Caco-2 (cell line): ENCODE measurements at regions not wholly inside any gene's neighbourhood (a gene's known extent, or its start where the extent isn't known, plus 50 kb on each side); places are given as distances from the start of the nearest gene placed in this dataset.
"Not testable (repeated sequence)": the region's sequence is repeated elsewhere in the genome, so short reads cannot be mapped to it uniquely, and the experiment has no call there.

ENCODE experiments used
- BruUV-seq: library from RNA; stranded (reverse); fragments of 400-500 nt; replicated peaks from 2 replicates; lab custom pipeline; 2021; lab: Mats Ljungman, UMichigan
- CTCF ChIA-PET: fragments of 300-600 bp; sonication (Branson Sonifier 250); formaldehyde crosslinking; loops from one replicate; lab custom pipeline; 2022; ENCODE audit warnings: antibody characterized with exemption; lab: Charles Lee
- POLR2A ChIA-PET: fragments of 300-600 bp; sonication (Branson Sonifier 250); formaldehyde crosslinking; loops from one replicate; lab custom pipeline; 2022; ENCODE audit warnings: antibody characterized with exemption; lab: Charles Lee
- DNase-seq, 2 experiments: peaks; one replicate each; pipeline versions ENCODE4 v3.0.0 to v3.0.0-alpha.2; 2020 to 2022
- H3K27me3 ChIP-seq: replicated peaks from 2 replicates; pipeline ENCODE4 v1.6.0; 2011; ENCODE audit warnings: low read length; ENCODE audit not compliant: control insufficient read depth, insufficient read depth
- H3K36me3 ChIP-seq: 2 replicates; pipeline ENCODE4 v1.5.1; 2011; ENCODE audit warnings: low read length; ENCODE audit not compliant: control insufficient read depth, insufficient read depth
- H3K4me1 ChIP-seq: fragments of 250-450 bp; sonication (Bioruptor Pico); 2 replicates; pipeline ENCODE4 v1.5.1; 2020; ENCODE audit warnings: mild to moderate bottlenecking
- H3K4me3 ChIP-seq: 2 replicates; pipeline ENCODE4 v1.5.1; 2011; ENCODE audit warnings: low read depth, mild to moderate bottlenecking, control low read depth, low read length
- H3K9me3 ChIP-seq: fragments of 250-450 bp; sonication (Bioruptor Pico); 2 replicates; pipeline ENCODE4 v1.5.1; 2020; ENCODE audit warnings: mild to moderate bottlenecking, moderate library complexity
- H3K27ac Mint-ChIP-seq: one replicate; pipeline ENCODE4 v1.8.0; 2022; ENCODE audit warnings: mixed read lengths; ENCODE audit not compliant: unreplicated experiment
- H3K27me3 Mint-ChIP-seq: one replicate; pipeline ENCODE4 v1.8.0; 2022; ENCODE audit warnings: mixed read lengths; ENCODE audit not compliant: insufficient read depth, unreplicated experiment
- H3K36me3 Mint-ChIP-seq: one replicate; pipeline ENCODE4 v1.8.0; 2022; ENCODE audit warnings: mild to moderate bottlenecking, mixed read lengths; ENCODE audit not compliant: insufficient read depth, unreplicated experiment
- H3K4me1 Mint-ChIP-seq: one replicate; pipeline ENCODE4 v1.8.0; 2022; ENCODE audit warnings: low read depth, mixed read lengths; ENCODE audit not compliant: unreplicated experiment
- H3K4me3 Mint-ChIP-seq: one replicate; pipeline ENCODE4 v1.8.0; 2022; ENCODE audit warnings: mild to moderate bottlenecking, moderate library complexity, mixed read lengths; ENCODE audit not compliant: unreplicated experiment
- H3K9me3 Mint-ChIP-seq: one replicate; pipeline ENCODE4 v1.8.0; 2022; ENCODE audit warnings: mixed read lengths; ENCODE audit not compliant: unreplicated experiment
- intact Hi-C: fragments of 100-400 bp; cut with micrococcal nuclease; formaldehyde crosslinking; loops from one replicate; pipeline ENCODE4 v1.10.0; 2022; ENCODE audit not compliant: unreplicated experiment
- TF ChIP-seq, protein P1 (sequence below), 2 experiments: fragments of 200-600 bp in 1 of 2; IDR thresholded peaks; 1 replicate in 1 of 2; 2 replicates in 1 of 2; pipeline versions ENCODE4 v1.5.1 to v1.8.0; 2011 to 2022; ENCODE audit warnings: antibody characterized with exemption in 1 of 2, control low read depth in 1 of 2, inconsistent platforms in 1 of 2, low read depth in 1 of 2, low read length in 1 of 2, mild to moderate bottlenecking in 1 of 2, moderate library complexity in 1 of 2; ENCODE audit not compliant: insufficient read depth in 1 of 2, severe bottlenecking in 1 of 2, unreplicated experiment in 1 of 2

DNA sequence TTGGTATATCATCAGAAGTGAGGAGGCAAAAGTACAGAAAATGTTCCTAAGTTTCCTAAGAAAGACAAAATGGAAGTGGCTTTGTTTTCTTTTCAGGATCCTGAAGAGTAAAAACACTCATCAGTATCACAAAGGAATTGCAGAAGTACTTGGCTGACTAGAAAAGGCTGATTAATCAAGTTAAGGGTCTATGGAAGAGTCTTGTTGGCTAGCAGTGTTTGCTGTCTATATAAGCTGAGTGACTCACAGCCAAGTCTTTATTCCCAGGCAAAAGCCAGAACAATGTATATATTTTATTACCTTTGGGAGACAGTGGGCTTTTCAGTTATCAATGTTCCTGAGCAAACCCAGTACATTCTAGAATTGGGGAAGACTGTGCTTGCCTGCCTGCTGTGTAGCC lies 777.0 kb downstream of the PLA2G4A start:
- H3K9me3 Mint-ChIP-seq = no peaks in the 10 kb centered on the region
- H3K36me3 ChIP-seq = no peaks in the 10 kb centered on the region
- ChIA-PET CTCF (no interaction called here), POLR2A (no interaction called here)
- no peaks in the 10 kb centered on the region for H3K9me3 ChIP-seq
- no peak for DNase-seq
- TF ChIP-seq, protein P1, sequence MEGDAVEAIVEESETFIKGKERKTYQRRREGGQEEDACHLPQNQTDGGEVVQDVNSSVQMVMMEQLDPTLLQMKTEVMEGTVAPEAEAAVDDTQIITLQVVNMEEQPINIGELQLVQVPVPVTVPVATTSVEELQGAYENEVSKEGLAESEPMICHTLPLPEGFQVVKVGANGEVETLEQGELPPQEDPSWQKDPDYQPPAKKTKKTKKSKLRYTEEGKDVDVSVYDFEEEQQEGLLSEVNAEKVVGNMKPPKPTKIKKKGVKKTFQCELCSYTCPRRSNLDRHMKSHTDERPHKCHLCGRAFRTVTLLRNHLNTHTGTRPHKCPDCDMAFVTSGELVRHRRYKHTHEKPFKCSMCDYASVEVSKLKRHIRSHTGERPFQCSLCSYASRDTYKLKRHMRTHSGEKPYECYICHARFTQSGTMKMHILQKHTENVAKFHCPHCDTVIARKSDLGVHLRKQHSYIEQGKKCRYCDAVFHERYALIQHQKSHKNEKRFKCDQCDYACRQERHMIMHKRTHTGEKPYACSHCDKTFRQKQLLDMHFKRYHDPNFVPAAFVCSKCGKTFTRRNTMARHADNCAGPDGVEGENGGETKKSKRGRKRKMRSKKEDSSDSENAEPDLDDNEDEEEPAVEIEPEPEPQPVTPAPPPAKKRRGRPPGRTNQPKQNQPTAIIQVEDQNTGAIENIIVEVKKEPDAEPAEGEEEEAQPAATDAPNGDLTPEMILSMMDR (IDR thresholded peaks at IDR 0.05; ENCODE audit: insufficient read depth in 1 of 2, low read depth in 1 of 2, low read length in 1 of 2, severe bottlenecking in 1 of 2, unreplicated experiment in 1 of 2) = no peak
- intact Hi-C loops = no loop called here
- H3K27me3 ChIP-seq = no peaks in the 10 kb centered on the region
- no peaks in the 10 kb centered on the region for H3K4me1 ChIP-seq
- no peak overlapping the region for H3K4me3 ChIP-seq
- no peak overlapping the region for H3K4me3 Mint-ChIP-seq
- peaks cover 5% of the 10 kb centered on the region for H3K36me3 Mint-ChIP-seq
- H3K4me1 Mint-ChIP-seq = no peaks in the 10 kb centered on the region
- H3K27ac Mint-ChIP-seq = no peak overlapping the region
- no TSS peak for BruUV-seq
- H3K27me3 Mint-ChIP-seq = no peaks in the 10 kb centered on the region

DNA sequence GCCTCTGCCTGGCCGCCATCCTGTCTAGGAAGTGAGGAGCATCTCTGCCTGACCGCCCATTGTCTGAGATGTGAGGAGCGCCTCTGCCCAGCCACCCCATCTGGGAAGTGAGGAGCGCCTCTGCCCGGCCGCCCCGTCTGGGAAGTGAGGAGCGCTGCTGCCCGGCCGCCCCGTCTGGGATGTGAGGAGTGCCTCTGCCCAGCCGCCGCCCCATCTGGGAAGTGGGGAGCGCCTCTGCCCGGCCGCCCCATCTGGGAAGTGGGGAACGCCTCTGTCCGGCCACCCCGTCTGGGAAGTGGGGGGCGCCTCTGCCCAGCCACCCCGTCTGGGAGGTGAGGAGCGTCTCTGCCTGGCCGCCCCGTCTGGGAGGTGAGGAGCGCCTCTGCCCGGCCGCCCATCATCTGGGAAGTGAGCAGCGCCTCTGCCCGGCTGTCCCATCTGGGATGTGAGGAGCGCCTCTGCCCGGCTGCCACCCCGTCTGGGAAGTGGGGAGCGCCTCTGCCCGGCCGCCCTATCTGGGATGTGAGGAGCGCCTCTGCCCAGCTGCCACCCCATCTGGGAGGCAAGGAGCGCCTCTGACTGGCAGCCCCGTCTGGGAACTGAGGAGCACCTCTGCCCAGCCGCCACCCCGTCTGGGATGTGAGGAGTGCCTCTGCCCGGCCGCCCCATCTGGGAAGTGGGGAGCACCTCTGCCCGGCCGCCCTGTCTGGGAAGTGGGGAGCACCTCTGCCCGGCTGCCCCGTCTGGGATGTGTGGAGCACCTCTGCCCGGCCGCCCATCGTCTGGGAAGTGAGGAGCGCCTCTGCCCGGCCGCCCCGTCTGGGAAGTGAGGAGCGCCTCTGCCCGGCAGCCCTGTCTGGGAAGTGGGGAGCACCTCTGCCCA lies 787.3 kb downstream of the PLA2G4A start:
- intact Hi-C loops, H3K4me1 Mint-ChIP-seq: not testable (repeated sequence)

GRCh38 chr1:187616830-187617229 lies 788.1 kb downstream of the PLA2G4A start:
- H3K4me1 ChIP-seq, intact Hi-C loops, H3K27ac Mint-ChIP-seq, H3K27me3 ChIP-seq, BruUV-seq, DNase-seq, H3K36me3 ChIP-seq, H3K36me3 Mint-ChIP-seq, H3K4me1 Mint-ChIP-seq, H3K4me3 Mint-ChIP-seq, CTCF ChIA-PET, H3K27me3 Mint-ChIP-seq, H3K4me3 ChIP-seq, H3K9me3 ChIP-seq, POLR2A ChIA-PET: not testable (repeated sequence)
- peaks cover 27% of the 10 kb centered on the region for H3K9me3 Mint-ChIP-seq

More for the DNA sequence above, 787.3 kb downstream of the PLA2G4A start:
- CTCF ChIA-PET, H3K36me3 Mint-ChIP-seq, BruUV-seq, H3K27me3 ChIP-seq, H3K27me3 Mint-ChIP-seq, DNase-seq, H3K36me3 ChIP-seq, H3K4me3 Mint-ChIP-seq, POLR2A ChIA-PET, H3K27ac Mint-ChIP-seq, H3K4me3 ChIP-seq, H3K4me1 ChIP-seq, H3K9me3 ChIP-seq: not testable (repeated sequence)
- H3K9me3 Mint-ChIP-seq = peaks cover 27% of the 10 kb centered on the region

DNA sequence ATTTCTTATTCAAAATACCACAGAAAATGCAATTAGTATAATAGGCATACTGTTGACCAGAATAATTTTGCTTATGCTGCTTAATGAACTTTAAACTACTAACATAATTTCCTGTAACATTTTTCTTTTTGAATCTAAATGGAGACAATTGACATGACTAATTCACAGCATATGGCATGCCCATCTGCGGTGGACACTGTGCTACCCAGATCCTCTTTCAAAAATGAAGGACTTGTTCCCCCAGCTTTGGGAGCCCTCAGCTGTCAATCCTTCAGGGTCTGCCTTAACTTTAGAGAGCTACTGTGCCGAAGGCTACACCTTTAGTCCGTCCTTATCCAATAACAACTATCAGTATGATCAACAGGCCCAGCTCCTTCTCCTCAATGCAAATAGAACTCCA lies 789.0 kb downstream of the PLA2G4A start:
- Histone ChIP-seq H3K4me3 (no peak overlapping the region), H3K4me1 (no peaks in the 10 kb centered on the region), H3K36me3 (no peaks in the 10 kb centered on the region), H3K9me3 (no peaks in the 10 kb centered on the region), H3K27me3 (no peaks in the 10 kb centered on the region)
- Mint-ChIP-seq H3K27me3 (no peaks in the 10 kb centered on the region), H3K4me1 (no peaks in the 10 kb centered on the region), H3K9me3 (peaks cover 27% of the 10 kb centered on the region), H3K4me3 (no peak overlapping the region), H3K36me3 (no peaks in the 10 kb centered on the region), H3K27ac (no peak overlapping the region)
- intact Hi-C loops = no loop called here
- no TSS peak for BruUV-seq
- TF ChIP-seq, protein P1 (IDR thresholded peaks at IDR 0.05; ENCODE audit: insufficient read depth in 1 of 2, low read depth in 1 of 2, low read length in 1 of 2, severe bottlenecking in 1 of 2, unreplicated experiment in 1 of 2) = no peak
- CTCF ChIA-PET = no interaction called here
- DNase-seq = no peak
- POLR2A ChIA-PET = no interaction called here
